HG03039 (cell line): ENCODE measurements at regions not wholly inside any gene's neighbourhood (a gene's known extent, or its start where the extent isn't known, plus 50 kb on each side); places are given as distances from the start of the nearest gene placed in this dataset.
"Not testable (repeated sequence)": the region's sequence is repeated elsewhere in the genome, so short reads cannot be mapped to it uniquely, and the experiment has no call there.

Experiments used
- ATAC-seq: cut with Tn5 transposase; IDR thresholded peaks from one replicate; pipeline ENCODE4 v1.9.1; 2021; ENCODE audit warnings: mild to moderate bottlenecking, moderate library complexity; ENCODE audit not compliant: unreplicated experiment

DNA sequence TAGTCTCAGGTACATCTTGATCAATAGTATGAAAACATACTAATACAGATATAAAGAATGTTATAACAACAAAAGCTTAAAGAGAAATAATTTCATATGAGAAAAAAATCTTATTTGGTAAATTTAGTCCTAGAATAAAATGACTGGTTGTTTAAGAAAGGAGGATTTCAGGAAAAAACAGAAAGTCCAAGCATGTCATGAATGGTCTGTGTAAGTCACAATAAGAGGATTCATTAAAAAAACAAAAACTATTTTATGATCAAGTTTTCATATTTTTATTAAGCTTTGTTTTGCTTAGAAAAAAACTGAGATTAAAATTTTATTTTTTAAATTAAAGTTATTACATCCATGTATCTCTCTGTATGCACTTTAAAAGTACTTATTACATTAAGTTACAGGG, 353.9 kb upstream of the SPHKAP start:
- no peak for ATAC-seq

DNA sequence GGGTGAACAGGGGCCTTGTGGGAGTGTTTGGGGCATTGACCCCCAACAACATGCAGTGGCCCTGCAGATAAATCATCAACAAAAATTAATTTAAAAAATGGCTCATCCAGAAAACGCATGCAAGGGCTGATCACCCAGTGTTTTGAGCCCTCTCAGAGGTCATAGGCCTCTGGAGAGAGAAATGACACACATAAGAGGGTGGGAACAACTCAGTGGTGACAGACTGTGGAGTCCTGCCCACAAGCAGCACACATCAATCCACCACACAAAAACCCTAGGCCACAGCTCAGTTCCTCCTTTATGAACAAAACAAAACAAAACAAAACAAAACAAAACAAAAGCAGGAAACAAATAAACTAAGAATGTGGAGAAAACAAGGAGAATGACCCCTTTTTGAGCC, 351.7 kb upstream of the SPHKAP start:
- ATAC-seq, result no peak

GRCh38 chr2:228532233-228532632, 350.7 kb upstream of the SPHKAP start:
- no peak for ATAC-seq

- ATAC-seq, result no peak
Observed at GRCh38 chr2:228527197-228527881, 345.9 kb upstream of the SPHKAP start.

DNA sequence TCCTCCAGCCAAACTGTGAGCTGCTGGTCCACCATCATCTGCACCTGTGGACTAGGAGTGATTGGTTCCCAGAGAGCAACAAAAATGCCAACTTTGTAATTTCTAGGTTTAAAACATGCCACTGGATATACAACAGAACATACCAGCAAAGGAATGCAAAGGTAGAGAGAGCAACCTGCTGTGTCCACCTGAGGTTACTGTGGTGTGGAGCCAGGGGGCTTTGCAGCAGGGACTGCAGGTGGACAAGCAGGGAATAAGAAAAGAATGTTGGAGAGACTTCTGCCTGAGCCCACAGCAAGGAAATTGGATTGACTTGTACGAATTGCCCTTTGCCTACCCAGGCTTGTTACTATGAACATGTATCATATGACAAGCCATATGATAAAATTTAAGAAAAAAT, 345.2 kb upstream of the SPHKAP start:
- ATAC-seq, result no peak

DNA sequence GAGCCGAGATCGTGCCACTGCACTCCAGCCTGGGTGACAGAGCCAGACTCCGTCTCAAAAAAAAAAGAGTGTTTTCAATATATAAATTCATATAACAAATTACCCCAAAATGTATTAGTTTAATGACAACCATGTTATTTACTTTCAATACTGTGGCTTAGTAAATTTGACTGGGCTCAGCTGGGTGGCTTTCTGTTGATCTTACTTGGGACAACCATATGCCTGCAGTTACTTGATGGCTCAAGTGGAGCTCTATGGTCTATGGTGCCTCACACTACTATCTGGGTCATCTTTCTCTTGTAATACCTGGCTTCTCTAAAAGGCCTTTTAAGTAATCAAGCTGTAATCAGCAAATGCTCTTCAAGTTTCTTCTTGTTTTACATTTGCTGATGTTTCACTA, 341.5 kb upstream of the SPHKAP start:
- no peak for ATAC-seq

GRCh38 chr2:228522276-228522675, 340.8 kb upstream of the SPHKAP start:
- no peak for ATAC-seq

- ATAC-seq, result no peak
Observed at GRCh38 chr2:228519561-228519960, 338.1 kb upstream of the SPHKAP start.

DNA sequence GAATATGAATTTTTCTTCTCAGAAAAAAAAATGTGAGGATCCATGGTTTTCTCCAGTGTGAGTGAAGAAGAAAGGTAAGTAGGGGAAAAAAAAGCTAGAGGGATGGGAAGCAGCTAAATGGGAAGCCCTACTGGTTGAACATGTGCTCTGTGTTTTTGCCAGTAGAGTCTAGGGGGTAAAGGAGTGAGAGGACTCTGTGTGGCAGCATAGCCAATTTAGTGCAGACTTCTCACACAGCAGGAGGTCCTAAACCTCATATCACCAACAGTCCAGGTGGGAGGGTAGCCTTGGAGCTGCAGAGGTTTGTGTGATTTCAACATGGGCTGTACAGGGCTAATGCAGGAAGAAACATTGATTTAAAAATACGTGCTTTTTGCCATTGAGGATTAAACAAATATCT, 334.5 kb upstream of the SPHKAP start:
- ATAC-seq, result no peak

DNA sequence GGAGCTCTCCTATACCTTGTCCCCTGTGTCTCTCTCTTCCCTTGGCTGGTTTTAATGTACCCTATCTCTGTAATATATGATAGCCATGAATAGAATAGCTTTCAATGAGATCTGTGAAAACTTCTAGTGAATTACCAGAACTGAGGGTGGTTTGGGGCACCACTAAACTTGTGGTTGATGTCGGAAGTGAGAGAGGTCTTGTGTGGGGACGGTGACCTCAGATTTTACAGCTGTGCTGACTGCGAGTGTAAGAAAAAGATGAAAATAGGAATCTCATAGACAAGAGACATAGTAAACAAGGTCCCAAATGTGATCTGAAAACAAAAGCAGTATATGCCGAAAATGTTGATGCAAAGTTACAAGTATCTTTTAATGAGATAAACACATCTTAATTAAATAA, 332.0 kb upstream of the SPHKAP start:
- ATAC-seq, result not testable (repeated sequence)

GRCh38 chr2:228509021-228509420, 327.5 kb upstream of the SPHKAP start:
- ATAC-seq, result no peak

GRCh38 chr2:228507870-228508269, 326.4 kb upstream of the SPHKAP start:
- ATAC-seq, result no peak

- ATAC-seq, result no peak
Observed at GRCh38 chr2:228507231-228507824, 325.8 kb upstream of the SPHKAP start.

- ATAC-seq, result no peak
Observed at GRCh38 chr2:228503731-228504130, 322.2 kb upstream of the SPHKAP start.

- no peak for ATAC-seq
Observed at GRCh38 chr2:228493852-228494251, 312.4 kb upstream of the SPHKAP start.

GRCh38 chr2:228479014-228479413, 297.5 kb upstream of the SPHKAP start:
- ATAC-seq, result no peak

DNA sequence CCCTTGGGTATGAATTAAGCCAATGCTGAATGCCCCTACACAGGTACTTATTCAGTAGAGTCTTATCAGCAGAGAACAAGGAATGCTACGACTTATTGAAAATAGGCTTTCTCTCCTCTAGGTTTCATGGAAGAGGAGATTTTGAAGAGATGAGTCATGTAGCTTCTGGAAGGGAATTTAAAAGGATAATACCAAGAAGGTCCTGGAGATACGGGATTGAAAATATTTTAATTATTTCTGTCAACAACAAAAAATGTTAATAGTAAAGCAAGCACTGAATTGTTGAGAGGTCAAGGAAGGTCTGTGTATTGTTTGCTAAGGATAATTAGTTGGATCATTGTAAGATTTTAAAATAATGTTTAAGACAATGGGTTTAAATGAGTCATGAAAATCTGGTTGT, 293.0 kb upstream of the SPHKAP start:
- no peak for ATAC-seq

DNA sequence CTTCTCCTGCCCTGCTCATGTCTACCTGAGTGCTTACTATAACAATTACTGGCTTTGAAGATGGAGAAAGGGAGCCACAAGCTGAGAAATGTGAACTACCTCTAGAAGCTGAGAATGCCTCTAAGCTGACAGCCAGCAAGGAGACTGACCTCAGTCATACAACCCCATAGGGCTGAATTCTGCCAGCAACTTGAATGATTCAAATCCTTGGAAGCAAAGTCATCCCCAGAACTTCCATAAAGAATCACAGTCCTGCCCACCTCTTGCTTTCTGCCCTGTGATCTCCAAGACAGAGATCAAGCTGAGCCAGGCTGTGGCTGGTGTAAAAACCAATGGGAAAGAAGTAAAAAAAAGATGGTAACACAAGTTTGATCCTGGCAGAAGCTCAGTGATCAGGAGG, 288.2 kb upstream of the SPHKAP start:
- ATAC-seq, result no peak

- no peak for ATAC-seq
Observed at GRCh38 chr2:228466851-228467250, 285.4 kb upstream of the SPHKAP start.

GRCh38 chr2:228465408-228465807, 283.9 kb upstream of the SPHKAP start:
- no peak for ATAC-seq

DNA sequence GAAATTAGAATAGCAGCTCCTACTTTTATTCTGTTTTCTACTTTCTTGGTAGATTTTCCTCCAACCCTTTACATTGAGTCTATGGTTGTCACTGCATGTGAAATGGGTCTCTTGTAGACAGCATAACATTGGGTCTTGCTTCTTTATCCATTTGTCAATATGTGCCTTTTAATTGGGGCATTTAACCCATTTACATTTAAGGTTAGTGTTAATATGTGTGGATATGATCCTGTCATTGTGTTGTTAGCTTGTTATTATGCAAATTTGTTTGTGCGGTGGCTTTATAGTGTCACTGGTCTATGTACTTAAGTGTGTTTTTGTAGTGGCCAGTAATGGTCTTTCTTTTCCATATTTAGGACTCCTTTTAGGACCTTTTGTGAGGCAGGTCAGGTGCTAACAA, 276.9 kb upstream of the SPHKAP start:
- no peak for ATAC-seq

DNA sequence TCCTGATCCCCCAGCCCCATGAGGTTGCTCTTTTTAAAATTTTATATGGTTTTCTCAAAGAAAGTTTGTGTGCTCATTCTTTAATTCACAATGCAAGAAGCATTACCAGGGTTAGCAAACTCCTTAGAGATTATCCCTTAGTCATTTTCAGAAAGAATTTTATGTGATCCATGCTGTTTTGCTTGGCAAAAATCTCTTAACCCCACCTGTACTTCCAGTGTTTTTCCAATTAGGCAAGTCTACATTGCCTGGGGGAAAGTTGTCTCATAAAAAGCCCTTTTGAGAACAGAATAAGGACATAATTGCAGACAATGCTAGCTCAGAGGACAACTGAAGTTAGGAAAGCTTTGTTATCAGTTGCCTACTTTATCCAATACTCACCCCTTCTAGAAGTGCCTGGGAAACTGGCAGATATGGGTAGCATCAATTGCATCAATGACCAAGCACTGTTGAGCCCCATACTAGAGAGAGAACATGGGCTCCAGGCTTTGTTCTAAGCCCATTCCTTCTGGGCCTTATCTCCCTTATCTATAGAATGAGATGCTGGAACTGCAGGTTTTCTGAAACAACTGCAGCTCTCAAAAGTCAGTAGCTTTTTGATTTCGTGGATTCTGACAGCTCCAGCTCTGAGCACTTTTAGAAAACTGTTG, 265.9 kb upstream of the SPHKAP start:
- ATAC-seq, result no peak
